Neutrophil (primary cell): ENCODE measurements at regions not wholly inside any gene's neighbourhood (a gene's known extent, or its start where the extent isn't known, plus 50 kb on each side); places are given as distances from the start of the nearest gene placed in this dataset.

Experiments used
- H3K27ac ChIP-seq: fragments of 200-600 bp; sonication (generic); 2 replicates; pipeline ENCODE4 v1.5.1; 2016; ENCODE audit warnings: mild to moderate bottlenecking, moderate library complexity
- H3K27me3 ChIP-seq: fragments of 200-600 bp; sonication (generic); 2 replicates; pipeline ENCODE4 v1.6.0; 2016; ENCODE audit warnings: mild to moderate bottlenecking
- H3K36me3 ChIP-seq: fragments of 200-600 bp; sonication (generic); 2 replicates; pipeline ENCODE4 v1.5.1; 2017
- H3K4me1 ChIP-seq, 2 experiments: fragments of 200-600 bp in 1 of 2; sonication (generic) in 1 of 2; 1 replicate in 1 of 2; 2 replicates in 1 of 2; pipeline versions ENCODE4 v1.5.1 to v1.6.1; 2013 to 2016; ENCODE audit warnings: low read depth in 1 of 2, low read length in 1 of 2, mild to moderate bottlenecking in 1 of 2, moderate library complexity in 1 of 2; ENCODE audit not compliant: control insufficient read depth in 1 of 2, insufficient read depth in 1 of 2
- H3K4me3 ChIP-seq, 2 experiments: fragments of 200-600 bp in 1 of 2; sonication (generic) in 1 of 2; 1 replicate in 1 of 2; 2 replicates in 1 of 2; pipeline ENCODE4 v1.5.1; 2013 to 2016; ENCODE audit warnings: low read depth in 1 of 2, low read length in 1 of 2, mild to moderate bottlenecking in 1 of 2, moderate library complexity in 1 of 2
- H3K9me3 ChIP-seq: fragments of 200-600 bp; sonication (generic); 2 replicates; pipeline ENCODE4 v1.5.1; 2016
- TF ChIP-seq, protein P1 (sequence below): fragments of 200-600 bp; sonication (generic); IDR thresholded peaks from 2 replicates; pipeline ENCODE4 v1.5.1; 2016; ENCODE audit warnings: antibody characterized with exemption

- Histone ChIP-seq H3K27me3 (no peaks in the 10 kb centered on the region), H3K9me3 (no peaks in the 10 kb centered on the region), H3K27ac (no peak overlapping the region), H3K4me1 (no peaks in the 10 kb centered on the region), H3K36me3 (no peaks in the 10 kb centered on the region), H3K4me3 (no peak overlapping the region)
- TF ChIP-seq, protein P1, sequence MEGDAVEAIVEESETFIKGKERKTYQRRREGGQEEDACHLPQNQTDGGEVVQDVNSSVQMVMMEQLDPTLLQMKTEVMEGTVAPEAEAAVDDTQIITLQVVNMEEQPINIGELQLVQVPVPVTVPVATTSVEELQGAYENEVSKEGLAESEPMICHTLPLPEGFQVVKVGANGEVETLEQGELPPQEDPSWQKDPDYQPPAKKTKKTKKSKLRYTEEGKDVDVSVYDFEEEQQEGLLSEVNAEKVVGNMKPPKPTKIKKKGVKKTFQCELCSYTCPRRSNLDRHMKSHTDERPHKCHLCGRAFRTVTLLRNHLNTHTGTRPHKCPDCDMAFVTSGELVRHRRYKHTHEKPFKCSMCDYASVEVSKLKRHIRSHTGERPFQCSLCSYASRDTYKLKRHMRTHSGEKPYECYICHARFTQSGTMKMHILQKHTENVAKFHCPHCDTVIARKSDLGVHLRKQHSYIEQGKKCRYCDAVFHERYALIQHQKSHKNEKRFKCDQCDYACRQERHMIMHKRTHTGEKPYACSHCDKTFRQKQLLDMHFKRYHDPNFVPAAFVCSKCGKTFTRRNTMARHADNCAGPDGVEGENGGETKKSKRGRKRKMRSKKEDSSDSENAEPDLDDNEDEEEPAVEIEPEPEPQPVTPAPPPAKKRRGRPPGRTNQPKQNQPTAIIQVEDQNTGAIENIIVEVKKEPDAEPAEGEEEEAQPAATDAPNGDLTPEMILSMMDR: no peak
Measured at GRCh38 chr2:2735041-2735440, 404.0 kb upstream of the MYT1L start.

DNA sequence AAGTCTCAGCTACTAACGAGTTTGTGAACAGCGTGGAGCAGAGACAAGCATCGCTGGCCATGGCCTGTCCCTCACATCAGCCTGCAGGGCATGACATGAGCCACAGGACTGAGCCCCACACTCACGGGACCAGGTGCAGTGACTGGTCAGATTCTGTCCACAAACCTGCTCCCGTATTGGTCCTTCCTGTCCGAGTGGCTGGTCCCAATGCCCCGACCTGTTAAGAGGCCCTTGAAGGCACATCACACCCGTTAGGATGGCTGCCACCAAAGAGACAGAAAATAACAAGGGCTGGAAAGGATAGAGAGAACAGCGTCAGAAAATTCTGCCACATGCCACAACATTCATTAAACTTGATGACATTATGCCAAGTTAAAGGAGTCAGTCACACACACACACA, 403.2 kb upstream of the MYT1L start:
- no peak overlapping the region for H3K4me3 ChIP-seq
- H3K27ac ChIP-seq: no peak overlapping the region
- H3K4me1 ChIP-seq: no peaks in the 10 kb centered on the region
- H3K27me3 ChIP-seq: no peaks in the 10 kb centered on the region
- H3K36me3 ChIP-seq: no peaks in the 10 kb centered on the region
- TF ChIP-seq, protein P1: no peak
- no peaks in the 10 kb centered on the region for H3K9me3 ChIP-seq

GRCh38 chr2:2733818-2734217, 402.7 kb upstream of the MYT1L start:
- H3K4me3 ChIP-seq: no peak overlapping the region
- H3K27ac ChIP-seq: no peak overlapping the region
- H3K36me3 ChIP-seq: no peaks in the 10 kb centered on the region
- TF ChIP-seq, protein P1: no peak
- H3K9me3 ChIP-seq: no peaks in the 10 kb centered on the region
- no peaks in the 10 kb centered on the region for H3K4me1 ChIP-seq
- H3K27me3 ChIP-seq: no peaks in the 10 kb centered on the region

DNA sequence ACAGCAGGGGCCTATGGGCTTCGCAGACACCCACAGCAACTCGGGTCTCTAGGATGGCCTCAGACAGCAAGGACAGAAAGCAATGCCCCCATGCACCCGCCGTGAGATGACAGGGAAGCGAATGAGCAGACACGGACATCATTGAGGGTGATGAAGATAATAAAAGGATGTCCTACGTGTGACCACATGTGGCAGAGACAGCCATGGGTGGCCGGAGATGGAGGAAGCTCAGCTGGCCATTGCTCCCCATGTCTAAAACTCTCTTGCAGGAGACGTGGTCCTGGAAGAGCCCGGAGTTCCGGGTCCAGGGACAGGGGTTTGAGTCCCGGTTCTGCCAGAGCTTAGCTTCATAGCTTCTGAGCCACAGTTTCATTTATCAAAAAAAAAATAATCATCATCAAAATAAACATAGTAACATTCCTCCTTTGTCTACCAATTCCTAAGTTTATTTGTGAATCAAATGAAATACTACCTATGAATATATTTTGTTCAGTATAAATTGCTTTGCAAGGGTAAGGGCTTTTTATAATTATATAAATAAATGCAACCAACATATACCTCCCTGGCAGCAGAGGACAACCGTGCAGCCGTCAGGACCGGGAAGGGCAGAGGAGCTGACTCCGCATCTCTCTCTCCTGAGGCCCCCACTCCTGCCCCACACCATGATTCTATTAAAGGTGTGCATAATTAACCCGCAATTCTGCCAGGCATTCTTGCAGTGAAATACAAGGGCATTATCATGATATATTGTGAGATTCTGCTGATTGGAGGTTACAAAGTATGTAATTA, 401.4 kb upstream of the MYT1L start:
- Histone ChIP-seq H3K36me3 (no peaks in the 10 kb centered on the region), H3K4me3 (no peak overlapping the region), H3K27ac (no peak overlapping the region), H3K4me1 (no peaks in the 10 kb centered on the region), H3K9me3 (no peaks in the 10 kb centered on the region), H3K27me3 (no peaks in the 10 kb centered on the region)
- TF ChIP-seq, protein P1: no peak

DNA sequence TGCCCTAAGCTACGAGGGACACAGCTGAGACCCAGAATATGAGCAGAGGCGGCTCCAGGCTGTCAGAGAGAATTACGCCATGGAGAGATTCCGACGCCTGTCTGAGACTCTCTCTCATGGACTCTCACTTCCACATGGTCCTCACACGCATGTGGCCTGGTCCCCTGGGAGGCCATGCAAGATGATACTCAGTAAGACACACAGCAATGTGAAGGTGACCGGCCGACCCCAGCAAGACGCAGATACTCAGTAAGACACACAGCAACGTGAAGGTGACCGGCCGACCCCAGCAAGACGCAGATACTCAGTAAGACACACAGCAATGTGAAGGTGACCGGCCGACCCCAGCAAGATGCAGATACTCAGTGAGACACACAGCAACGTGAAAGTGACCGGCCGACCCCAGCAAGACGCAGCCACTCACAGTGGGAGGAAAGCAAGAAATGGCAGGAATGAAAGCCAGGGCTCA, 400.8 kb upstream of the MYT1L start:
- Histone ChIP-seq H3K27ac (no peak overlapping the region), H3K4me1 (no peaks in the 10 kb centered on the region), H3K4me3 (no peak overlapping the region), H3K36me3 (no peaks in the 10 kb centered on the region), H3K27me3 (no peaks in the 10 kb centered on the region), H3K9me3 (no peaks in the 10 kb centered on the region)
- TF ChIP-seq, protein P1: no peak
